Activated CD4-positive, alpha-beta T cell treated with anti-CD3 and anti-CD28 coated beads, Interleukin-2, amount 10 ng/mL, durations not matched to agents 24 days and 14 days (primary cell): ENCODE measurements at regions not wholly inside any gene's neighbourhood (a gene's known extent, or its start where the extent isn't known, plus 50 kb on each side); places are given as distances from the start of the nearest gene placed in this dataset.
"Not testable (repeated sequence)": the region's sequence is repeated elsewhere in the genome, so short reads cannot be mapped to it uniquely, and the experiment has no call there.

Experiments used
- DNase-seq: peaks from one replicate; pipeline ENCODE4 v3.0.0; 2022
- H3K27ac Mint-ChIP-seq: one replicate; pipeline ENCODE4 v1.8.0; 2022; ENCODE audit warnings: mild to moderate bottlenecking, mixed read lengths
- H3K27me3 Mint-ChIP-seq: one replicate; pipeline ENCODE4 v1.8.0; 2022; ENCODE audit warnings: mixed read lengths
- H3K36me3 Mint-ChIP-seq: one replicate; pipeline ENCODE4 v1.8.0; 2022; ENCODE audit warnings: low read depth, mild to moderate bottlenecking, mixed read lengths
- H3K4me1 Mint-ChIP-seq: one replicate; pipeline ENCODE4 v1.8.0; 2021; ENCODE audit warnings: mixed read lengths
- H3K4me3 Mint-ChIP-seq: one replicate; pipeline ENCODE4 v1.8.0; 2022; ENCODE audit warnings: mild to moderate bottlenecking, moderate library complexity, mixed read lengths
- H3K9me3 Mint-ChIP-seq: one replicate; pipeline ENCODE4 v1.8.0; 2021; ENCODE audit warnings: mixed read lengths
- intact Hi-C: fragments of 100-400 bp; cut with micrococcal nuclease; formaldehyde crosslinking; loops from one replicate; pipeline ENCODE4 v1.15.1; 2023

DNA sequence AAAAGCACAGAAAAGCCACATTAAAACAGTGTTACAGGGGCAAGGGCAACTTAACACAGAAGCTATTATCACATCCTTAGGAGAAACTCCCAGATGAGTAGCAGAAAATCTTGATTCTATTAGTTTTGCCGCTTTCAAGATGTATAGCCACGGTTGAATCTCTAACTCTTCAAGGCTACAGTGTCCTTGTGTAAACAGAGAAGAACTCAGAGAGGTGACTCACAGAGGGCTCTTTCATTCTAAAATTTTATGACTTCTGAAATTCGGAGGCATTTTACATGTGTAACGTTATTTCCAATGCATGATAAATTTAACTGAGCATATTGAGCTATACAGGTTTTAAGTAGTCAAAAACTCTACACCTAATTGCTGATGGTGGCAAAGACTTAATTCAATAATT lies 846.6 kb downstream of the GBE1 start:
- Mint-ChIP-seq H3K4me1 (no peaks in the 10 kb centered on the region), H3K27ac (no peak overlapping the region), H3K4me3 (no peak overlapping the region), H3K27me3 (no peaks in the 10 kb centered on the region), H3K9me3 (peaks cover 4% of the 10 kb centered on the region), H3K36me3 (no peaks in the 10 kb centered on the region)
- no peak for DNase-seq
- intact Hi-C loops: no loop called here

DNA sequence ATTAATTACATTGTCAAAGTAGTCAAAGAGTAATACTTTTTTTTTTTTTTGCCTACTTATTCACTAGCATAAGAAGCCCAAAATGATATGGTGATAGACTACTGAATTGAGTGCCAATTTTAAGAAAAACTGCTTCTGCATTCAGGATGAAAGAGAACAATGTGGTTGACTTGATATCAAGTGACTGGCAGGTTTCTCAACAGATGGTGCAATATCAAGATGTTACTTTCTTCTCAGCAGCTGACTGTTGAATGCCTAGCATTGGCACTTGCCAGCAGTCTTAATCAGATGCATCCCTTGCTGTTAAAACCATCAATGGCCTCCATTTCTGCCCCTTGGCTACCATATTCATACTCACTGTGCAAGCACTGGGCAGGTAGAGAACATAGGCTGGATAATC lies 863.2 kb downstream of the GBE1 start:
- no peak overlapping the region for H3K4me3 Mint-ChIP-seq
- H3K27ac Mint-ChIP-seq: no peak overlapping the region
- no peaks in the 10 kb centered on the region for H3K27me3 Mint-ChIP-seq
- no peaks in the 10 kb centered on the region for H3K4me1 Mint-ChIP-seq
- DNase-seq: no peak
- H3K36me3 Mint-ChIP-seq: no peaks in the 10 kb centered on the region
- intact Hi-C loops: no loop called here
- peaks cover 5% of the 10 kb centered on the region for H3K9me3 Mint-ChIP-seq

DNA sequence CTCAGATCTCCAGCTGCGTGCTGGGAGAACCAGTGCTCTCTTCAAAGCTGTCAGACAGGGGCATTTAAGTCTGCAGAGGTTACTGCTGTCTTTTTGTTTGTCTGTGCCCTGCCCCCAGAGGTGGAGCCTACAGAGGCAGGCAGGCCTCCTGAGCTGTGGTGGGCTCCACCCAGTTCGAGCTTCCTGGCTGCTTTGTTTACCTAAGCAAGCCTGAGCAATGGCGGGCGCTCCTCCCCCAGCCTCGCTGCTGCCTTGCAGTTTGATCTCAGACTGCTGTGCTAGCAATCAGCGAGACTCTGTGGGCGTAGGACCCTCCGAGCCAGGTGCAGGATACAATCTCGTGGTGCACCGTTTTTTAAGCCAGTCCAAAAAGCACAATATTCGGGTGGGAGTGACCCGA lies 864.4 kb downstream of the GBE1 start:
- H3K4me3 Mint-ChIP-seq, H3K4me1 Mint-ChIP-seq, H3K36me3 Mint-ChIP-seq, DNase-seq, H3K9me3 Mint-ChIP-seq, intact Hi-C loops, H3K27me3 Mint-ChIP-seq, H3K27ac Mint-ChIP-seq: not testable (repeated sequence)

DNA sequence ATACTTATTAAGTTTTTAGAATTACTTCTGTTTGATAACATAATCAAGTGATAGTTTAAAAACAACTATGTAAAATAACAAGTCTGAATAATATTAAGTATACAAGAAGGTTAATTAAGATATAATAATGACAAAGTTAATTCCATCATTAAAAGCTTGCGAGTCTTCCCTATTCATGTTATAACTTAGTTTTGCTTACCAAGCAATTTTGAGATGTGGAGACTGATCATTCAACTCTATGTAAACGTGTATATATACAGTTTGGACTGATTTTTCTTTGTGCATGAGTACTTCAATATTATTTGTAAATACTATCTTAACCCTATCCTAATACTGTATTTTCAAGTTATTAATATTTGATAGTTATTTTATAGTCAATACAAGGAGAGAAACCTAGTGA lies 870.9 kb downstream of the GBE1 start:
- Mint-ChIP-seq H3K27ac (no peak overlapping the region), H3K27me3 (no peaks in the 10 kb centered on the region), H3K4me3 (no peak overlapping the region), H3K4me1 (no peaks in the 10 kb centered on the region), H3K9me3 (peaks cover 12% of the 10 kb centered on the region), H3K36me3 (no peaks in the 10 kb centered on the region)
- no peak for DNase-seq
- intact Hi-C loops: no loop called here

DNA sequence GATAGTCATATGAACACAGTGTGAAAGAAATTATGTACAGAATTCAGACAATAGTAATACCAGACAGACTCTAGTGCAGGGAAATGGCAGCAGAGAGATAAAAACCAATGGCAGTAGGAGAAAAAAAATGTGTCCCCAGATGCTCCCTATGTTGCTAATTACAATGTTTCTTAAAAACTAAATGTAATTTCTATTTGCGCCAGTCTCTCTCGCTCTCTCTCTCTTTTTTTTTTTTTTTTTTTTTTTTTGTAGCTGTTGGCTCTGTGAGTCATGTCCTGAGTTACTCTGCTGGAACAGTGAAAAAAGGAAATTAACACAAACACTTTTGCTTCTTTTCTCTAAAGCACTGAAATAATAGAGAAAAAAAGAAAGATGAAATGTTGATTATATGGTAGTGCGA lies 871.9 kb downstream of the GBE1 start:
- no peaks in the 10 kb centered on the region for H3K27me3 Mint-ChIP-seq
- intact Hi-C loops: no loop called here
- no peak overlapping the region for H3K27ac Mint-ChIP-seq
- H3K4me1 Mint-ChIP-seq: no peaks in the 10 kb centered on the region
- H3K9me3 Mint-ChIP-seq: peaks cover 15% of the 10 kb centered on the region
- no peak for DNase-seq
- H3K36me3 Mint-ChIP-seq: no peaks in the 10 kb centered on the region
- no peak overlapping the region for H3K4me3 Mint-ChIP-seq

DNA sequence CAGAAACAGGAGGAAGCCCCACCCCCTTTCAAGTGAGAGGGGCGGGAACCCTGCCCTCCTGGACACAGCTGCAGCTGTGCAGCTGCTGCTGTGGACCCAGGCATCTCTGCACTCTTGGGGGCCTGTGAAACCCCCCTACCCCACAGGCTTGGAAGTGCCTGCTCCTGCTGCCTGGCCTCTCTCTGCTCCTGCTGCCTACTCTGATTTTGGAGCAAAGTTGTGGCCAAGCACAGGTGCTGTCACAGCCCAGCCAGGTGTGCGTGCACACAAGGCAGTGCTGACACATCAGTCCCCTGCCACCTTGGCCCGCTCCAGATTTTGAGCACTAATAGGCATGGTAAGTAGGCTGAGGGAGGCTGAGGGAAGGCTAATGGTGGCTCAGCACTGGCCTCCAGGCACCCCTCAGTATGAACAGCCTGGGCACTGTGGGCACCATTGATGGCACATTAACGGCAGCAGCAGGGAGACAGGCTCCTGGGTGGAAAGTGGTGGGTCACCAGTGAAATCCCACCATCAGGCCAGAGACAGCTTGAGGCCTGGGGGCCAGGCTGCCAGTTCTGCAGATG lies 890.9 kb downstream of the GBE1 start:
- Mint-ChIP-seq H3K4me1 (no peaks in the 10 kb centered on the region), H3K36me3 (no peaks in the 10 kb centered on the region), H3K27me3 (no peaks in the 10 kb centered on the region), H3K9me3 (no peaks in the 10 kb centered on the region), H3K27ac (no peak overlapping the region), H3K4me3 (no peak overlapping the region)
- no peak for DNase-seq
- intact Hi-C loops: no loop called here

DNA sequence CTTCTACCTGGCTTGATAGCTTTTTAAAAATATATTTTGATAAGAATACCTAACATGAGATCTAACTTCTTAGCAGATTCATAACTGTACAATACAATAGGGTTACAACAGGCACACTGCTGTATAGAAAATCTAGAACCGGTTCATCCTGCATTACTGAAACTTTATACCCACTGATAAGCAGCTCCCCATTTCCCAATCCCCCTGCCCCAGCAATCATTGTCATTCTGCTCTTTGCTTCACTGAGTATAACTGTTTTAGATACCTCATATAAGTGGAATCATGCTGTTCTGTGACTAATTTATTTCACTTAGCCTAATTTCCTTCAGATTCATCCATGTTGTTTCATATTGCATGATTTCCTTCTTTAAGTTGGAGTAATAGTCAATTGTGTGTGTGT lies 906.0 kb downstream of the GBE1 start:
- Mint-ChIP-seq H3K27ac (no peak overlapping the region), H3K36me3 (no peaks in the 10 kb centered on the region), H3K4me3 (no peak overlapping the region), H3K9me3 (peaks cover 11% of the 10 kb centered on the region), H3K27me3 (no peaks in the 10 kb centered on the region), H3K4me1 (no peaks in the 10 kb centered on the region)
- DNase-seq: no peak
- intact Hi-C loops: no loop called here

DNA sequence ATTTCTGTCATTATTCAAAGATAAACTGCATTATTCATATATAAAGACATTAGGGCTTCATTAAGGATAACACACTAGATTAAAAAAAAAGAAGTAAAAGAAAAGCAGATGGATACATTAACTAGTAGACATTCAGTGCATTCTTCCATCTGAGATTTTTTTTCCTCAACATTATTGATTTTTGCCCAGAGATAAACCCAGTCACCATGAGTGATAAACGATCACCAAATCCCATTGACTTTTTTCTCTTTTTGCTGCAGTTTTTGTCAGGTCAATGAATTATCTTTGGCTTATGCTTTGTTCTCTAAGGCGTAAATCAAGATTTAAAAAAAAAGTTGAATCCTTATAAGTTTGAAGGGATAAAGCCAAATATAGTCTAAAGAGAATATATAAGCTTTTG lies 925.0 kb downstream of the GBE1 start:
- intact Hi-C loops: no loop called here
- Mint-ChIP-seq H3K36me3 (no peaks in the 10 kb centered on the region), H3K27me3 (no peaks in the 10 kb centered on the region), H3K4me3 (no peak overlapping the region), H3K27ac (no peak overlapping the region), H3K4me1 (no peaks in the 10 kb centered on the region), H3K9me3 (peaks cover 4% of the 10 kb centered on the region)
- DNase-seq: no peak

DNA sequence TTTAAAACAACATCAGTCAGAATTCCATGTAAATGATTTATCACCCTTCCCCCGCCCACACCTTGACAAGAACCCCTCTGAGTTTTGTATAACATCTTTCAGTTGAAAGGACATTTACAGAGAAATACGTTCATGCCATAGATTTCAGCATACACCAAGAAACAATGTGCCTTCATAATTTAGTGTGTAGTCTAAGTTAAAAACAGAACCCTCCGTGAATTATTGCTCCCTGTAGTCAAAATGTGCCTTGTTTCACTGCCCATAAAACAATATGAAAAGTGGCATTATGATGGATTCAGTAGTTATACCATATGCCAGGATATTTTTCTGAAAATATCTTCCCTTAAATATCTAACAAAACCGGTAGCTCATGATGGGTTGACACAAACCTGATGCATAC lies 953.9 kb downstream of the GBE1 start:
- H3K36me3 Mint-ChIP-seq: no peaks in the 10 kb centered on the region
- no peaks in the 10 kb centered on the region for H3K4me1 Mint-ChIP-seq
- H3K9me3 Mint-ChIP-seq: no peaks in the 10 kb centered on the region
- DNase-seq: no peak
- no peak overlapping the region for H3K27ac Mint-ChIP-seq
- intact Hi-C loops: no loop called here
- no peaks in the 10 kb centered on the region for H3K27me3 Mint-ChIP-seq
- no peak overlapping the region for H3K4me3 Mint-ChIP-seq

DNA sequence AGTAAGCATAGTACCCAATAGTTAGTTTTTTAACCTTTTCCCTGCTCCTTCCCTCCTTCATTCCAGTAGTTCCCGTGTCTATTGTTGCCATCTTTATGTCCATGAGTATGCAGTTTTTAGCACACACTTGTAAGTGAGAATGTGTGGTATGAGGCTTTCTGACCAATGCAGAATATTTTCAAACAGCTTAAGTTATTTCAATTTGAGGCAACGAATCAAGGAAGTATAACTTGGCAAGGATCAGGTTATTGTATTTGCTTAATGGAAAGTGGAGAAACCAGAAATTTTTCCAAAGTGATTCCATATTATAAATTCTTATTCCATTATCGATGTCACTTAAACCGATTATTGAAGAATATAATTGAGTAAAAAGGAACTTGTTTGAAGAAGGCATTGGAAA lies 954.8 kb downstream of the GBE1 start:
- H3K27ac Mint-ChIP-seq: no peak overlapping the region
- no peak for DNase-seq
- no peaks in the 10 kb centered on the region for H3K4me1 Mint-ChIP-seq
- H3K27me3 Mint-ChIP-seq: no peaks in the 10 kb centered on the region
- intact Hi-C loops: no loop called here
- no peak overlapping the region for H3K4me3 Mint-ChIP-seq
- H3K9me3 Mint-ChIP-seq: no peaks in the 10 kb centered on the region
- no peaks in the 10 kb centered on the region for H3K36me3 Mint-ChIP-seq

DNA sequence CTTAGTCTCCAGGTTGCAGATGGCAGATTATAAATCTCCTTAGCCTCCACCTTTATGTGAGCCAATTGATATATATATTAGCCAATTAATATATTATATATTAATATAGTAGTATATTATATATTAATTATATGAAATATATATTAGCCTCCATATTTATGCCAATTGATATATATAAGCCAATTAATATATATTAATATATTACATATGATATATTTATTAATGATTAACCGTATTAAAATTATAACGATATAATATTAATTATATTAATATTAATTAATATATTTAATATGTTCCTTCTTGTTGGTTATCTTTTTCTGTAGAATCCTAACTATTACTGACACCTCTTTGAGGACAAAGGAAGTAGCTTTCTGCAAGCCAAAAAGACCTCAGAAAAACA lies 972.5 kb downstream of the GBE1 start:
- Mint-ChIP-seq H3K9me3 (peaks cover 8% of the 10 kb centered on the region), H3K27me3 (no peaks in the 10 kb centered on the region), H3K27ac (no peak overlapping the region), H3K4me1 (no peaks in the 10 kb centered on the region), H3K4me3 (no peak overlapping the region), H3K36me3 (no peaks in the 10 kb centered on the region)
- no peak for DNase-seq
- intact Hi-C loops: no loop called here

DNA sequence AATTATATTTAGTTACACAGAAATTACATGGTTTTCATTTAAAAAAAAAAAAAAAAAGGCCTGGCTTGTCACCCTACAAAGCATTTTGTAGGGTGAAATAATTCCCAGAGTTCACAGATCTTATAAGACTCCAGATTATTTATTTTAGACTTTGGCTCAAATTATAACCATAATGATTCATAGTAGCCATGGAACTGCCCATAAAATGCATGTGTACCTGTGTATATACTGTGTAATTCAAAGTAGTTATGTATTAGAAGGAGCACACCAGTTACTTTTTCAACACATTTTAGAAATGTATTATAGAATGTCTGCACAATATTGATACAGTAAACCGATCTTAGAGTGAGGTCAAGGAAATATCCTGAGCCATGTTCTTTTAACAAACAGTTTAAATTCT lies 975.6 kb downstream of the GBE1 start:
- Mint-ChIP-seq H3K27me3 (no peaks in the 10 kb centered on the region), H3K27ac (no peak overlapping the region), H3K4me1 (no peaks in the 10 kb centered on the region), H3K36me3 (no peaks in the 10 kb centered on the region), H3K4me3 (no peak overlapping the region), H3K9me3 (no peaks in the 10 kb centered on the region)
- intact Hi-C loops: no loop called here
- no peak for DNase-seq

DNA sequence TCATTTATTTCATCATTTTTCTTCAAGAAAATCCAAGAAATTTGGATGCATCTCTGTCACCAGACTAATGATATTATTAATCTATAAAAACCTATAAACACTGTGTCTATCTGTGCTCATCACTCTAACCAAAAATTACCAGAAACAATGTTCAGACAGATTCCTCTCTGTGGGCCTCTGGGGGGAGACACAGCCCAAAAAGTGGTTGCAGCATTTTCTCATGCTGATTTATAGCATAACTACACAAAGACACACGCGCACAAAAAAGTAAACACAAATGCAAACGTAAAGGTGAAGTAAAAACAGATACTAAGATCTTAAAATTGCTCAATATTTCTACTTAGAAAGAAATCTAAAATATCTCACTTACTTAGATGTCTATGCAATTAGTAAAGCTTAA lies 976.0 kb downstream of the GBE1 start:
- no peaks in the 10 kb centered on the region for H3K27me3 Mint-ChIP-seq
- H3K4me1 Mint-ChIP-seq: no peaks in the 10 kb centered on the region
- no peak for DNase-seq
- H3K27ac Mint-ChIP-seq: no peak overlapping the region
- no peak overlapping the region for H3K4me3 Mint-ChIP-seq
- H3K9me3 Mint-ChIP-seq: no peaks in the 10 kb centered on the region
- intact Hi-C loops: no loop called here
- H3K36me3 Mint-ChIP-seq: no peaks in the 10 kb centered on the region

DNA sequence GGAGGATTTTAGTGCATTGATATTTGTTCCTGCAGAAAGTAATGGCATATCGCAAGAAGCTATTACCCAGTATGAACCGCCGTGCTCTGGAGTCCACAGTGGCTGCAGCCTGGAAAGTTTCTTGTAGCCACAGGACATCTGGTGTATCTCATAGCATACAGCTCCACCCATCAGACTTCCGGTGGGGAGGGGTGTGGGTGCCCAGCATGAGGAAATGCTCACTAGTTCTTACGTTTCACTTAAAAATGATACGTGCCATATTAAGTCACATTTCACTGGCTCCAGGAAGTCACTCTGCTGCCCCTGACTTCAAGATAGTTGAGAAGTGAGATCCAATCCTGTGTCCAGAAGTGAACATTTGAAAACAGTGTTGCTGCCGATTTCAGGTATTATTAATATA lies 990.4 kb downstream of the GBE1 start:
- Mint-ChIP-seq H3K4me1 (no peaks in the 10 kb centered on the region), H3K27ac (no peak overlapping the region), H3K9me3 (no peaks in the 10 kb centered on the region), H3K36me3 (no peaks in the 10 kb centered on the region), H3K4me3 (no peak overlapping the region), H3K27me3 (no peaks in the 10 kb centered on the region)
- intact Hi-C loops: no loop called here
- DNase-seq: no peak

DNA sequence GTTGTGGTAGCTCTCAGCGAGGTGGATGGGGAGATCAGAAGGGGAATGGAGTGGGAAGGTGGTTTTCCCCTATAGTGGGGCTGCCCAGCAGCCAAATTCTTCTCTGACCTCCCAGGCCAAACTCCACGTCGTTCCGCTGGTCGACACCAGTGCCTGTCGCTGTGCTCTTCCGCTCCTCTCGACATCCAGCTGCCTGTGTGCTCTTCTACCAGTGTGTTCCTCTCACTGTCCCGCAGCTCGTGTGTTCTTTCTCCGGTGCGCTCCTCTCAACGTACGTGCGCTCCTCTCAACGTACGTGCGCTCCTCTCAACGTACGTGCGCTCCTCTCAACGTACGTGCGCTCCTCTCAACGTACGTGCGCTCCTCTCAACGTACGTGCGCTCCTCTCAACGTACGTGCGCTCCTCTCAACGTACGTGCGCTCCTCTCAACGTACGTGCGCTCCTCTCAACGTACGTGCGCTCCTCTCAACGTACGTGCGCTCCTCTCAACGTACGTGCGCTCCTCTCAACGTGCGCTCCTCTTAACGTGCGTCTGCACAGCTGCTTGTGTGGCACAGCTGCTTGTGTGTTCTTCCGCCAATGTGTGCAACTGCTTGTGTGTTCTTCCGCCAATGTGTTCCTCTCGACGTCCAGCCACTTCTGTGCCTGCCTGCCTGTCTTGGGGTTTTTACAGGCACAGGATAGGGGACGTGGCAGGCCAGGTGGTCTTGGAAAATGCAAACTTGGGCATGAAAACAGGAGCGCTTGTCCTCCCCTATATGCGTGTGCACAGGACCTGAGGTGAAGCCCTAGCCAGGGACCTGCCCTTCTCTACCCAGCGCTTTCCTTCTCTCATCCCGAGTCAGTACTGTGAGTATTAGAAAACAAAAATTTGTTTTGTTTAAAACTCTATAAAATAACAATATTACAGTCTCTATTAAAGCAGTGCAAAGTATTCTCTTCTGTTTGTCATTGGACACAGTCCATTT lies 991.1 kb downstream of the GBE1 start:
- Mint-ChIP-seq H3K4me1 (no peaks in the 10 kb centered on the region), H3K36me3 (no peaks in the 10 kb centered on the region), H3K4me3 (peak overlapping the region; percentile 1), H3K27ac (no peak overlapping the region), H3K27me3 (no peaks in the 10 kb centered on the region), H3K9me3 (no peaks in the 10 kb centered on the region)
- intact Hi-C loops: no loop called here
- DNase-seq: no peak
